Esophagus squamous epithelium (tissue), 5 donors: ENCODE measurements at regions not wholly inside any gene's neighbourhood (a gene's known extent, or its start where the extent isn't known, plus 50 kb on each side); places are given as distances from the start of the nearest gene placed in this dataset.
"Not testable (repeated sequence)": the region's sequence is repeated elsewhere in the genome, so short reads cannot be mapped to it uniquely, and the experiment has no call there.

ENCODE experiments used
- DNase-seq: peaks from one replicate; lab custom pipeline; 2025; lab: John Stamatoyannopoulos, UW
- H3K27ac ChIP-seq, 4 donors: fragments of 200-600 bp; sonication (generic); one replicate each; pipeline ENCODE4 v1.5.1; 2016 to 2019; ENCODE audit warnings: mild to moderate bottlenecking in 1 of 4
- H3K27me3 ChIP-seq, 4 donors: fragments of 200-600 bp; sonication (generic); 1 replicate in 3 of 4; 2 replicates in 1 of 4; pipeline versions ENCODE4 v1.5.1 to v1.6.0; 2017 to 2021; ENCODE audit warnings: antibody characterized with exemption in 1 of 4
- H3K36me3 ChIP-seq, 3 donors: fragments of 200-600 bp; sonication (generic); one replicate each; pipeline ENCODE4 v1.5.1; 2016 to 2019
- H3K4me1 ChIP-seq, 3 donors: fragments of 200-600 bp; sonication (generic); one replicate each; pipeline ENCODE4 v1.5.1; 2017 to 2019
- H3K4me3 ChIP-seq, 4 donors: fragments of 200-600 bp; sonication (generic); 1 replicate in 3 of 4; 2 replicates in 1 of 4; pipeline ENCODE4 v1.5.1; 2016 to 2019; ENCODE audit warnings: mild to moderate bottlenecking in 2 of 4, moderate library complexity in 1 of 4
- H3K9me3 ChIP-seq, 3 donors: fragments of 200-600 bp; sonication (generic); one replicate each; pipeline ENCODE4 v1.5.1; 2016 to 2019
- POLR2A ChIP-seq, 4 donors: fragments of 450-650 bp; IDR thresholded peaks; one replicate each; pipeline ENCODE4 v1.6.1; 2017; ENCODE audit warnings: antibody characterized with exemption in 4 of 4, mild to moderate bottlenecking in 4 of 4, moderate library complexity in 3 of 4
- whole genome bisulfite sequencing, 2 donors: methylation state at CpG; one replicate each; pipeline ENCODE4 v1.1.5; 2018; 5-methylcytosine and 5-hydroxymethylcytosine counted together
- intact Hi-C: fragments of 100-400 bp; cut with DNase I; formaldehyde crosslinking; loops from one replicate; pipeline ENCODE4 v1.15.0; 2022
- TF ChIP-seq, protein P1 (sequence below), 6 experiments: fragments of 450-650 bp in 4 of 6; fragments of 200-600 bp in 2 of 6; sonication (generic) in 2 of 6; IDR thresholded peaks; one replicate each; pipeline ENCODE4 v1.5.1; 2016 to 2019; ENCODE audit warnings: antibody characterized with exemption in 6 of 6, mild to moderate bottlenecking in 4 of 6, moderate library complexity in 4 of 6
- donor health status: DM: yes; HTN: yes; CAD: no.

DNA sequence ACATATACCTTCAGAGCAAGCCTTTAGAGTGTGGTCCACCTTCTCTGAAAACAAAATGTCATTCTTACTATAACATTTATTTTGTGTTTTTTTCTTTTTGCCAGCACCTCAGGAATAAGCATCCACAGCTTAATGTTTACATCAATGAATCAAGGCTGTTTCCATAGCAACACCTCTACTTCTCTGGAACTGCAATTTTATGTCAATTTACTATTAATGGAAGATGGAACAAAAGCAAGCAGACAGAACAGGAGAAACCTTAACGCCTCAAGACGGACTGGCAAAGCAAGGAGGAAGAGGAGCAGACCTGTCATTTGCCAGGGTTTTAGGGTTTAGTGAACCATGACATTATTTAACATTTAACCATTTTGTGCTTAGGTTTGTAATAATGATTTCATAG is 63.1 kb downstream of the PRR15 start:
- DNase-seq = no peak
- intact Hi-C loops = no loop called here
- 56 to 66% methylated on average over 2 of the region's 2 CpGs for WGBS, 2 donors

DNA sequence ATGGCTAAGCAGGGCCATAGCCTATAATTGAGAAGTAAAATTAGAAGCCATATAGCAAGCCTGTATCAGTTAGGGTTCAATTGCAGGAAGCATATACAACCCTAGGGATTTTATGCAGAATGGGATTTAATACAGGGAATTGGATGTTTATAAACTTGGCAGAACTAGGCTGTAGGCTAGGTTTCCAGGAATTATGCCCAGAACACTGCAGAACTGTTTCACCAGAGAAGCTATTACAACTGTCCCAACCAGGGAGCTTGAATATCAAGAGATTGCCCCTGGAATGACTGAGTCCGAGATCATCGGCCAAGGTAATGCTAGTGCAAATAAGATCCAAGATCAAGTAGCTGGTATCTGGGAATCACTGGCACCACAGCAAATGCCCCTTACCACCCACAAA is 64.0 kb downstream of the PRR15 start:
- no peak for TF ChIP-seq POLR2A (IDR thresholded peaks at IDR 0.05)
- TF ChIP-seq, protein P1, sequence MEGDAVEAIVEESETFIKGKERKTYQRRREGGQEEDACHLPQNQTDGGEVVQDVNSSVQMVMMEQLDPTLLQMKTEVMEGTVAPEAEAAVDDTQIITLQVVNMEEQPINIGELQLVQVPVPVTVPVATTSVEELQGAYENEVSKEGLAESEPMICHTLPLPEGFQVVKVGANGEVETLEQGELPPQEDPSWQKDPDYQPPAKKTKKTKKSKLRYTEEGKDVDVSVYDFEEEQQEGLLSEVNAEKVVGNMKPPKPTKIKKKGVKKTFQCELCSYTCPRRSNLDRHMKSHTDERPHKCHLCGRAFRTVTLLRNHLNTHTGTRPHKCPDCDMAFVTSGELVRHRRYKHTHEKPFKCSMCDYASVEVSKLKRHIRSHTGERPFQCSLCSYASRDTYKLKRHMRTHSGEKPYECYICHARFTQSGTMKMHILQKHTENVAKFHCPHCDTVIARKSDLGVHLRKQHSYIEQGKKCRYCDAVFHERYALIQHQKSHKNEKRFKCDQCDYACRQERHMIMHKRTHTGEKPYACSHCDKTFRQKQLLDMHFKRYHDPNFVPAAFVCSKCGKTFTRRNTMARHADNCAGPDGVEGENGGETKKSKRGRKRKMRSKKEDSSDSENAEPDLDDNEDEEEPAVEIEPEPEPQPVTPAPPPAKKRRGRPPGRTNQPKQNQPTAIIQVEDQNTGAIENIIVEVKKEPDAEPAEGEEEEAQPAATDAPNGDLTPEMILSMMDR (IDR thresholded peaks at IDR 0.05) = no peak
- WGBS, 2 donors = 54 to 78% methylated on average over 2 of the region's 2 CpGs
- H3K9me3 ChIP-seq = no peaks in the 10 kb centered on the region
- no peaks in the 10 kb centered on the region for H3K36me3 ChIP-seq
- intact Hi-C loops = no loop called here
- H3K4me1 ChIP-seq = peaks cover 0 to 5% (median 0%) of the 10 kb centered on the region in 3 donors
- no peak for DNase-seq
- no peak overlapping the region for H3K4me3 ChIP-seq
- peaks cover 0 to 12% (median 0%) of the 10 kb centered on the region in 4 donors for H3K27me3 ChIP-seq
- no peak overlapping the region for H3K27ac ChIP-seq

More for the DNA sequence above, 63.1 kb downstream of the PRR15 start:
- H3K27me3 ChIP-seq = peaks cover 0 to 12% (median 0%) of the 10 kb centered on the region in 4 donors
- no peaks in the 10 kb centered on the region for H3K9me3 ChIP-seq
- peaks cover 0 to 11% (median 3%) of the 10 kb centered on the region in 3 donors for H3K4me1 ChIP-seq
- TF ChIP-seq POLR2A (IDR thresholded peaks at IDR 0.05) = no peak
- TF ChIP-seq, protein P1 (IDR thresholded peaks at IDR 0.05) = no peak
- H3K36me3 ChIP-seq = no peaks in the 10 kb centered on the region
- no peak overlapping the region for H3K27ac ChIP-seq
- no peak overlapping the region for H3K4me3 ChIP-seq

DNA sequence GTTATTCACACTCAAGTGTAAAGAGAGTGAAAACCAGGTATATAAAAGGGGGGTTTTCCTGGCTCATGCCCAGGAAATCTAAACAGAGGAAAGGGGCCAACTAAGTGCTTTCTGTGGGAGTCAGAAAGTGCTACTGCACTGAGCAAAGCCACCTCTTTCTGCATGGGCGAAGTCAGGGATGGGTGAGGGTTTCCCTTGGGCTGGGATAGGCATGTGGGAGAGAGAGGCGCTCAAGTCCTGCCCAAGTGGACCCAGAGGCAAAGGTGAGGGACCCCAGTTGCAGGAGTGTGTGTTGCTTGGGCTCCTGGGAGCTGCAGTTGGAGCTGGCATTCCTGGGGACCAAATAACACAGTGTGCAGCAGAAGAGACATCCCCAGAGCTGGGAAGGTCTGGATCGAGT is 65.9 kb downstream of the PRR15 start:
- Histone ChIP-seq H3K9me3 (no peaks in the 10 kb centered on the region), H3K27me3 (peaks cover 0 to 12% (median 0%) of the 10 kb centered on the region in 4 donors), H3K4me1 (no peaks in the 10 kb centered on the region), H3K4me3 (no peak overlapping the region), H3K36me3 (no peaks in the 10 kb centered on the region), H3K27ac (no peak overlapping the region)
- no peak for DNase-seq
- 79 to 90% methylated on average over 3 of the region's 3 CpGs for WGBS, 2 donors
- intact Hi-C loops = no loop called here
- TF ChIP-seq, protein P1 (IDR thresholded peaks at IDR 0.05) = no peak
- TF ChIP-seq POLR2A (IDR thresholded peaks at IDR 0.05) = no peak

DNA sequence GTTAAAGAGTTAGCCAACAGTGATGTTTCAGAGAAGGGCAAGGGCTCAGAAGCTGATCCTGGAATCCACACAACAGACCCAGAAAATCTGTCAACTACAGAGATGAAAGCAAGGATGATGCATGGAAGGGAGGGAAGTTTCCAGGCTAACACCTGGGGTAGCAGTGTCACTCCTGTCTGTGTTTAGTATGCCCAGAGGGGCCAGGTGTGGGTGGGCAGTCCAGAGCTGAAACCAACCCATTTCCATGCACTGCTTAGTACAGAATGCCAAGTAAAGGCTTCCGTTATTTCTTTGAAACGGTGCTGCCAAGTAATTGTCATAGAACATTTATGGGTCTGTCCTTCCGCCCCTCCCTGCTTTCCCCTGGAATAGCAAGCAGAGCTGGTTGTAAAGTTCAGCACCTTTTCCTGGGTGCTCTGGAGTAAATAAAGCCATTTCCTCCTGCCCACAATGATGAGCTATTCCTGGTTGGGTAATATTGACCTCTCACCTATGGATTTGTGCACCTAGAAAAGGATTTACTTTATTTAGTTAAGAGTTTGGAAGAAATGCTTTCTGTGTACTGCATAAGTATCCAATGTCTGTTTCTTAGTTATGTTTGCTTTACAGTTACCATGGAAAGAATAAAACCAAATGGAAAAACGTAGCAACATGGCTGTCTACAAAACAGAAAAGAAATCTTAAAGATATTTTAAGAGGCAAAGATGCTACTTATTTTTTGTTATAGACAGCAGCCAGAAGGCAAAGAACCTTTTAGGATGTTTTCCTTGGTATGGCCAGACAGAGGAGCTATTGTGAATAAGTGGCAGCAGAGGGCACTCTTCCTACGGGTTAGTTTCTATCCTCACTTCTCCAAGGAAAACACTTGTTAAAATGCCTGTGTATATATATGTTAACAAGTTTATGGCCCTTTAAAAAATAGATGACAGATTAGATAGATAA is 71.7 kb downstream of the PRR15 start:
- intact Hi-C loops, H3K27me3 ChIP-seq, DNase-seq, H3K4me3 ChIP-seq, H3K9me3 ChIP-seq, H3K4me1 ChIP-seq, H3K27ac ChIP-seq, H3K36me3 ChIP-seq: not testable (repeated sequence)
- TF ChIP-seq, protein P1 (IDR thresholded peaks at IDR 0.05) = peak in 3 of 6 experiments; percentile 22 to 51 (median 40)
- 7 to 16% methylated on average over 5 of the region's 5 CpGs for WGBS, 2 donors

DNA sequence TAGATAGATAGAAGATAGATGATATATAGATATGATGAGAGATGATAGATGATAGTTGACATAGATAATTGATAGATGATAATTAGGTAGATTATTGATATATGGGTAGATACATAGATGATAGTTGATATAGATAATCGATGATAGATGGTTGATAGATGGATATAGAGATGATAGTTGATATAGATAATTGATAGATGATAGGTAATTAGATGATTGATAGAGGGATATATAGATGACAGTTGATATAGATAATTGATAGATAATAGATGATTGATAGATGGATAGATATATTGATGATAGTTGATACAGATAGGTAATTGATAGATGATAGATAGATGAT is 72.3 kb downstream of the PRR15 start:
- intact Hi-C loops = no loop called here
- Histone ChIP-seq H3K4me1 (peaks cover 0 to 6% (median 0%) of the 10 kb centered on the region in 3 donors), H3K27ac (no peak overlapping the region), H3K36me3 (no peaks in the 10 kb centered on the region), H3K27me3 (no peaks in the 10 kb centered on the region), H3K4me3 (no peak overlapping the region), H3K9me3 (no peaks in the 10 kb centered on the region)
- WGBS, 2 donors = 72 to 79% methylated on average over 1 of the region's 1 CpG
- DNase-seq = no peak
- TF ChIP-seq POLR2A (IDR thresholded peaks at IDR 0.05) = no peak
- TF ChIP-seq, protein P1 (IDR thresholded peaks at IDR 0.05) = no peak
